BLaER1 treated with 17β-estradiol and CSF1 and Interleukin-3, amounts not matched to agents 10 nM and 100 nM (cell line): ENCODE measurements at regions not wholly inside any gene's neighbourhood (a gene's known extent, or its start where the extent isn't known, plus 50 kb on each side); places are given as distances from the start of the nearest gene placed in this dataset.
"Not testable (repeated sequence)": the region's sequence is repeated elsewhere in the genome, so short reads cannot be mapped to it uniquely, and the experiment has no call there.

Experiments used
- H3K27ac ChIP-seq, 11 experiments: shearing (Covaris generic); formaldehyde crosslinking; 2 replicates each; pipeline ENCODE4 v1.8.1; 2022
- H3K27me3 ChIP-seq, 11 experiments: shearing (Covaris generic); formaldehyde crosslinking; 2 replicates each; pipeline ENCODE4 v1.8.1; 2022
- H3K36me3 ChIP-seq, 11 experiments: shearing (Covaris generic); formaldehyde crosslinking; 2 replicates each; pipeline ENCODE4 v1.8.1; 2022
- H3K4me1 ChIP-seq, 10 experiments: shearing (Covaris generic); formaldehyde crosslinking; 2 replicates each; pipeline ENCODE4 v1.8.1; 2022
- H3K4me2 ChIP-seq, 11 experiments: shearing (Covaris generic); formaldehyde crosslinking; 2 replicates each; pipeline ENCODE4 v1.8.1; 2022
- H3K4me3 ChIP-seq, 10 experiments: shearing (Covaris generic); formaldehyde crosslinking; 2 replicates each; pipeline ENCODE4 v1.8.1; 2022
- H3K9ac ChIP-seq, 11 experiments: shearing (Covaris generic); formaldehyde crosslinking; 2 replicates each; pipeline ENCODE4 v1.8.1; 2022
- H3K9me3 ChIP-seq, 11 experiments: shearing (Covaris generic); formaldehyde crosslinking; replicated peaks in 1 of 11; 2 replicates each; pipeline ENCODE4 v1.8.1; 2022
- H4K20me1 ChIP-seq, 11 experiments: shearing (Covaris generic); formaldehyde crosslinking; 2 replicates each; pipeline ENCODE4 v1.8.1; 2022
- Cebpa-rat ChIP-seq, 11 experiments: shearing (Covaris generic); IDR thresholded peaks; 2 replicates each; pipeline ENCODE4 v1.8.1; 2022

GRCh38 chr7:87287738-87288341 lies 57.6 kb upstream of the CROT start:
- Histone ChIP-seq H3K9me3 (peaks cover 0 to 44% (median 29%) of the 10 kb centered on the region in 11 experiments; a peak in 18 of 22 replicates), H3K9ac (no peak overlapping the region), H3K27me3 (no peaks in the 10 kb centered on the region), H3K4me3 (no peak overlapping the region), H4K20me1 (no peaks in the 10 kb centered on the region), H3K27ac (no peak overlapping the region), H3K36me3 (no peaks in the 10 kb centered on the region), H3K4me1 (peaks cover 0 to 9% (median 0%) of the 10 kb centered on the region in 10 experiments; a peak in 7 of 20 replicates), H3K4me2 (no peak overlapping the region)
- no peak for TF ChIP-seq Cebpa-rat (IDR thresholded peaks at IDR 0.05)

- peaks cover 0 to 51% (median 29%) of the 10 kb centered on the region in 11 experiments; a peak in 18 of 22 replicates for H3K9me3 ChIP-seq
- not testable (repeated sequence) for H3K36me3 ChIP-seq
Measured at GRCh38 chr7:87288742-87289141, 56.7 kb upstream of the CROT start.

GRCh38 chr7:87295565-87295964 lies 49.9 kb upstream of the CROT start:
- H4K20me1 ChIP-seq, H3K9ac ChIP-seq, H3K27ac ChIP-seq, H3K4me1 ChIP-seq, H3K4me2 ChIP-seq, H3K36me3 ChIP-seq, H3K27me3 ChIP-seq, H3K4me3 ChIP-seq: not testable (repeated sequence)
- peaks cover 31 to 71% (median 44%) of the 10 kb centered on the region in 11 experiments; a peak in 21 of 22 replicates for H3K9me3 ChIP-seq

More at GRCh38 chr7:87288742-87289141, 56.7 kb upstream of the CROT start:
- not testable (repeated sequence) for H4K20me1 ChIP-seq, H3K27ac ChIP-seq, H3K27me3 ChIP-seq, H3K4me1 ChIP-seq, H3K9ac ChIP-seq, H3K4me2 ChIP-seq, H3K4me3 ChIP-seq
